ENCODE measurements at regions not wholly inside any gene's neighbourhood (a gene's known extent, or its start where the extent isn't known, plus 50 kb on each side); places are given as distances from the start of the nearest gene placed in this dataset.

GRCh38 chr4:59094505-59094904, 1984.3 kb upstream of the IGFBP7 start:
- no peak for TF ChIP-seq CTCF (IDR thresholded peaks at IDR 0.05)
- no peak for TF ChIP-seq POLR2AphosphoS5 (IDR thresholded peaks at IDR 0.05)
